ENCODE measurements at regions not wholly inside any gene's neighbourhood (a gene's known extent, or its start where the extent isn't known, plus 50 kb on each side); places are given as distances from the start of the nearest gene placed in this dataset.
"Not testable (repeated sequence)": the region's sequence is repeated elsewhere in the genome, so short reads cannot be mapped to it uniquely, and the experiment has no call there.

DNA sequence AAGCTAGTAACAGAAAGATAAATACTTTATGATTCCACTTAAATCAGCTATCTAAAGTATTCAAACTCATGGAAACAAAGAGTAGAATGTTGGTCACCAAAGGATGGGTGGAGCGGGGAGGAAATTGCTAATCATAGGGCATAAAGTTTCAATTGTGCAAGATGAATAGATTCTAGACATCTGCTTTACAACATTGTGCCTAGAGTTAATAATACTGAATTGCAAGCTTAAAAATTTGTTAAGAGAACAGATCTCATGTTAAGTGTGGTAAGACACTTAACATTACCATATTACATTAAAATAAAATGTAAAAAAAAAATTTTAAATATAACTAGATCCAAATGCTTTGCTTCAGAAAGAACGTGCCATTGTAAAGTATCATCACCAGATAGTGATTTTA lies 411.1 kb upstream of the MBL2 start:
- TF ChIP-seq, protein P1, sequence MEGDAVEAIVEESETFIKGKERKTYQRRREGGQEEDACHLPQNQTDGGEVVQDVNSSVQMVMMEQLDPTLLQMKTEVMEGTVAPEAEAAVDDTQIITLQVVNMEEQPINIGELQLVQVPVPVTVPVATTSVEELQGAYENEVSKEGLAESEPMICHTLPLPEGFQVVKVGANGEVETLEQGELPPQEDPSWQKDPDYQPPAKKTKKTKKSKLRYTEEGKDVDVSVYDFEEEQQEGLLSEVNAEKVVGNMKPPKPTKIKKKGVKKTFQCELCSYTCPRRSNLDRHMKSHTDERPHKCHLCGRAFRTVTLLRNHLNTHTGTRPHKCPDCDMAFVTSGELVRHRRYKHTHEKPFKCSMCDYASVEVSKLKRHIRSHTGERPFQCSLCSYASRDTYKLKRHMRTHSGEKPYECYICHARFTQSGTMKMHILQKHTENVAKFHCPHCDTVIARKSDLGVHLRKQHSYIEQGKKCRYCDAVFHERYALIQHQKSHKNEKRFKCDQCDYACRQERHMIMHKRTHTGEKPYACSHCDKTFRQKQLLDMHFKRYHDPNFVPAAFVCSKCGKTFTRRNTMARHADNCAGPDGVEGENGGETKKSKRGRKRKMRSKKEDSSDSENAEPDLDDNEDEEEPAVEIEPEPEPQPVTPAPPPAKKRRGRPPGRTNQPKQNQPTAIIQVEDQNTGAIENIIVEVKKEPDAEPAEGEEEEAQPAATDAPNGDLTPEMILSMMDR (IDR thresholded peaks at IDR 0.05): no peak
- Histone ChIP-seq H3K27ac (no peak overlapping the region), H3K4me3 (no peak overlapping the region), H3K9me3 (peaks cover 0 to 11% of the 10 kb centered on the region in 2 donors), H3K27me3 (no peaks in the 10 kb centered on the region), H3K4me1 (no peaks in the 10 kb centered on the region), H3K36me3 (no peaks in the 10 kb centered on the region)
- no peak for DNase-seq (ENCODE audit: low spot score)

DNA sequence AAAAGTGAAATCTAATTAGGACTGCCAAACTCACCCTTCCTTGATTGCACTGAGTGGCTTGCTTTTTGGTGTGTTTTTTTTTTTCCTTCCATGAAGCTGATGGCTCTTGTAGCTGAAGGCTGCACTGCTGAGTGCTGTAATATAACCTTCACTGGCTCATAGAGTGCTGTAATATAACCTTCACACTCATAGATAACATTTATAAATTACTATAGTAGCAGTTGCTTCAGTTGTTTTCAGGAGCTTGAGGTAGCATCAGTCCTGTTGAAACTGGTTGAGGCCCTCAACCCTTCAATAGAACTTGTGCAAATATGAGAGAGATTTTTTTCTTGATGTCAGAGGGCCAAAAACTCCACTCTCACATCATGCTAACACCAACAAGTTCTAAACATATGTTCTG lies 404.9 kb upstream of the MBL2 start:
- Histone ChIP-seq H3K27me3 (no peaks in the 10 kb centered on the region), H3K4me3 (no peak overlapping the region), H3K27ac (no peak overlapping the region), H3K36me3 (no peaks in the 10 kb centered on the region), H3K4me1 (no peaks in the 10 kb centered on the region), H3K9me3 (no peaks in the 10 kb centered on the region)
- TF ChIP-seq, protein P1 (IDR thresholded peaks at IDR 0.05): no peak
- DNase-seq (ENCODE audit: low spot score): no peak

DNA sequence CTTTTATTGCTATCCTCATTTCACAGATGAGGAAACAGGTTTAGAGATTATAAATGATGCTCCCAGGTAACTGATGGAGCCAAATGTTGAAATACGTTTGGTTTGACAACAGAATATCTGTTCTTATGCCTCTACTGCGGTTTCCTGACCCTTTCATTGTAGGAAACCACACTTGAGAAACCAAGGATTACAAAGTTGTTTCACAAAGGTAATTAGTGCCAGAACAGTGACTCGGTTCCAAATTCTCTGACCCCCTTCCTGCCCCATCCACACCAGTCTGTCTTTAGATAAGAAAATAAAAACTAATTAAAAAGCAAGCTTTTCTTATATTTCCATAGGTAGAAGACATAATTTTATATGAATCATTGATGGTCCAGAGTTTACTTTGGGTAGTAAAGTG lies 393.7 kb upstream of the MBL2 start:
- Histone ChIP-seq H3K4me1 (no peaks in the 10 kb centered on the region), H3K9me3 (no peaks in the 10 kb centered on the region), H3K36me3 (no peaks in the 10 kb centered on the region), H3K27ac (no peak overlapping the region), H3K27me3 (no peaks in the 10 kb centered on the region), H3K4me3 (no peak overlapping the region)
- TF ChIP-seq, protein P1 (IDR thresholded peaks at IDR 0.05): no peak
- no peak for DNase-seq (ENCODE audit: low spot score)

DNA sequence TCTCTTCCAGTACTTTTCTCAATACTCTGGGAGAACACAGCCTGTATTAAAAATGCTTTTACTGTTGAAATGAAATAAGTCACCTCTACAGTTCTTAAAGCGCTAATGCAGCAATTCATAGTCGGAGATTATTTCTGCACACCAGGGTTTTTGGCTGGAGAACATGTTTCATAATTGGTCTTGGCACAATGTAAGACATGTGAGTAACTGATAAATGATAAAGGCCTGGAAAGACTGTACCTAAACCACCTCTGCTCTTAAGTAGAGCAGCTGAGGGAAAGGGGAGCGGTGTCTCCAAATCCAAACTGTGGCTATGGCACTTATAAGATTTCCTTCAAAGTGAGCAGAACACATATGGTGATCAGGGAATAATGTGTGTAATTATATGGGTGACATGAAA lies 390.3 kb upstream of the MBL2 start:
- no peaks in the 10 kb centered on the region for H3K27me3 ChIP-seq
- no peak overlapping the region for H3K4me3 ChIP-seq
- H3K36me3 ChIP-seq: no peaks in the 10 kb centered on the region
- no peak overlapping the region for H3K27ac ChIP-seq
- DNase-seq (ENCODE audit: low spot score): no peak
- H3K4me1 ChIP-seq: no peaks in the 10 kb centered on the region
- TF ChIP-seq, protein P1 (IDR thresholded peaks at IDR 0.05): no peak
- H3K9me3 ChIP-seq: no peaks in the 10 kb centered on the region

DNA sequence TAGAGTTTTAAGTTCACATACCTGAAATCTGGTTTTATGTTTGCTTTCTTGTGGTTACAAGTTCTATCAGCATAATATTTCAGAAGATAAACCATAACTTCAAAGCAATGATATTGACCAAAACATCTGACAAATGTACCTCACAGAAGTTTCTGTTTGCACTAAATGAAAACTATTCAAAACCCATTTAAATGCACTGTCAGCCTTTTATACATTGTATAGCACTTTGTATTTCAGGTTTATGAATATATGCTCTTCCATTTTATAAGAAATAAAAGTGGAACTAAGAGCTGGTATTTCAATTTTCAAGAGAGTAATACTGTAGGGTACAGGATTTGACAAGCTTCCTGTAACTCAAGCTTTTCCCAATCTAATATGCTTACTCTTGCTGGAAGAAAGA lies 388.6 kb upstream of the MBL2 start:
- Histone ChIP-seq H3K27ac (no peak overlapping the region), H3K4me1 (no peaks in the 10 kb centered on the region), H3K36me3 (no peaks in the 10 kb centered on the region), H3K9me3 (no peaks in the 10 kb centered on the region), H3K4me3 (no peak overlapping the region), H3K27me3 (no peaks in the 10 kb centered on the region)
- DNase-seq (ENCODE audit: low spot score): no peak
- TF ChIP-seq, protein P1 (IDR thresholded peaks at IDR 0.05): no peak

DNA sequence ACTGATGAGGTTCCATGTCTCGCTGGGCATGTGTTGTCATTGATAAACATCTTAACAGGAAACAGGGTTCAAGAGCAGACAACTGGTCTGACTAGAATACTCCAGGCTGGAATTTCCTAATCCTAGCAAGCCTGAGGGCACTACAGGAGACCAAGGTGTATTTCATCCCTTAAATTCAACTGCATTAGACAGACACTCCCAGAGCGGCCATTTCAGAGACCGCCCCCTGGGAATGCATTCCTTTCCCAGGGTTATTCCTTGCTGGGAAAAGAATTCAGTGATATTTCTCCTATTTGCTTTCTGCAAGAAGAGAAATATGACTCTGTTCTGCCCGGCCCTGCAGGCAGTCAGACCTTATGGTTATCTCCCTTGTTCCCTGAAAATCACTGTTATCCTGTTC lies 383.1 kb upstream of the MBL2 start:
- H3K27me3 ChIP-seq; H3K9me3 ChIP-seq; H3K4me1 ChIP-seq; DNase-seq (ENCODE audit: low spot score); H3K4me3 ChIP-seq; H3K27ac ChIP-seq; H3K36me3 ChIP-seq: not testable (repeated sequence)

All from right atrium auricular region (tissue), 2 donors.